WTC11 (cell line): ENCODE measurements at regions not wholly inside any gene's neighbourhood (a gene's known extent, or its start where the extent isn't known, plus 50 kb on each side); places are given as distances from the start of the nearest gene placed in this dataset.

Source experiments
- ATAC-seq: fragments of 200-7000 bp; cut with Tn5 transposase; 2 replicates; pipeline ENCODE4 v1.10.0; 2021; ENCODE audit warnings: mild to moderate bottlenecking, moderate library complexity
- CTCF ChIA-PET: fragments of 300-600 bp; sonication (Branson Sonifier 250); formaldehyde crosslinking; loops from one replicate; lab custom pipeline; 2021; ENCODE audit warnings: antibody characterized with exemption; lab: Charles Lee
- POLR2A ChIA-PET: fragments of 350-600 bp; sonication (Branson Sonifier 250); formaldehyde crosslinking; loops from one replicate; lab custom pipeline; 2021; ENCODE audit warnings: antibody characterized with exemption; lab: Charles Lee
- DNase-seq: peaks from one replicate; pipeline ENCODE4 v3.0.0; 2021; ENCODE audit warnings: low spot score
- H3K27ac Mint-ChIP-seq: 2 replicates; pipeline ENCODE4 v1.8.0; 2021; ENCODE audit warnings: mixed read lengths
- H3K27me3 Mint-ChIP-seq: 2 replicates; pipeline ENCODE4 v1.8.0; 2021; ENCODE audit warnings: low read depth, mild to moderate bottlenecking, moderate library complexity, mixed read lengths
- H3K36me3 Mint-ChIP-seq: 2 replicates; pipeline ENCODE4 v1.8.0; 2021; ENCODE audit warnings: mixed read lengths
- H3K4me1 Mint-ChIP-seq: 2 replicates; pipeline ENCODE4 v1.8.0; 2022; ENCODE audit warnings: mixed read lengths
- H3K4me3 Mint-ChIP-seq: 2 replicates; pipeline ENCODE4 v1.8.0; 2021; ENCODE audit warnings: mild to moderate bottlenecking, moderate library complexity, mixed read lengths
- H3K9me3 Mint-ChIP-seq: 2 replicates; pipeline ENCODE4 v1.8.0; 2021; ENCODE audit warnings: mixed read lengths
- CBFB ChIP-seq: sonication (generic); formaldehyde crosslinking; IDR thresholded peaks from 2 replicates; pipeline ENCODE4 v1.8.1; 2022; ENCODE audit warnings: mild to moderate bottlenecking, low read depth, missing genetic modification reagents
- CTCF ChIP-seq: fragments of 200-600 bp; IDR thresholded peaks from 2 replicates; pipeline ENCODE4 v1.8.0; 2022; ENCODE audit warnings: antibody characterized with exemption
- E2F4 ChIP-seq: sonication (generic); formaldehyde crosslinking; IDR thresholded peaks from 2 replicates; pipeline ENCODE4 v1.8.1; 2022; ENCODE audit warnings: low read depth, mild to moderate bottlenecking, moderate library complexity, missing genetic modification reagents, borderline replicate concordance
- ELF4 ChIP-seq: sonication (generic); formaldehyde crosslinking; IDR thresholded peaks from 2 replicates; pipeline ENCODE4 v1.8.1; 2022; ENCODE audit warnings: low read depth, mild to moderate bottlenecking, moderate library complexity, missing genetic modification reagents
- FOXP4 ChIP-seq: sonication (generic); formaldehyde crosslinking; IDR thresholded peaks from 2 replicates; pipeline ENCODE4 v1.8.0; 2022; ENCODE audit warnings: mild to moderate bottlenecking, missing genetic modification reagents
- MXD4 ChIP-seq: fragments of 250-450 bp; sonication (Bioruptor Pico); IDR thresholded peaks from 2 replicates; pipeline ENCODE4 v1.8.0; 2021; ENCODE audit warnings: mild to moderate bottlenecking, moderate library complexity, borderline replicate concordance
- SP1 ChIP-seq: sonication (generic); formaldehyde crosslinking; conservative IDR thresholded peaks from 2 replicates; pipeline ENCODE4 v1.8.1; 2022; ENCODE audit warnings: missing genetic modification reagents
- TEAD1 ChIP-seq: sonication (generic); formaldehyde crosslinking; IDR thresholded peaks from 2 replicates; pipeline ENCODE4 v1.8.0; 2022; ENCODE audit warnings: mild to moderate bottlenecking, missing genetic modification reagents
- TEAD4 ChIP-seq: sonication (generic); formaldehyde crosslinking; IDR thresholded peaks from 2 replicates; pipeline ENCODE4 v1.8.0; 2022; ENCODE audit warnings: mild to moderate bottlenecking, missing genetic modification reagents
- TP53 ChIP-seq: sonication (generic); formaldehyde crosslinking; IDR thresholded peaks from 2 replicates; pipeline ENCODE4 v1.8.1; 2023; ENCODE audit warnings: mild to moderate bottlenecking, missing genetic modification reagents
- USF1 ChIP-seq: sonication (generic); formaldehyde crosslinking; IDR thresholded peaks from 2 replicates; pipeline ENCODE4 v1.8.0; 2022; ENCODE audit warnings: mild to moderate bottlenecking, missing genetic modification reagents
- USF2 ChIP-seq: sonication (generic); formaldehyde crosslinking; IDR thresholded peaks from 2 replicates; pipeline ENCODE4 v1.8.1; 2023; ENCODE audit warnings: mild to moderate bottlenecking, missing genetic modification reagents, moderate library complexity
- ZBTB21 ChIP-seq: sonication (generic); formaldehyde crosslinking; IDR thresholded peaks from 2 replicates; pipeline ENCODE4 v1.8.1; 2023; ENCODE audit warnings: mild to moderate bottlenecking, missing genetic modification reagents, borderline replicate concordance
- ZMAT4 ChIP-seq: fragments of 250-450 bp; sonication (Bioruptor Pico); IDR thresholded peaks from 2 replicates; pipeline ENCODE4 v1.9.0; 2021; ENCODE audit warnings: mild to moderate bottlenecking
- ZNF396 ChIP-seq: fragments of 250-450 bp; sonication (Bioruptor Pico); IDR thresholded peaks from 2 replicates; pipeline ENCODE4 v1.8.0; 2021; ENCODE audit warnings: mild to moderate bottlenecking, moderate library complexity, borderline replicate concordance
- ZNF512 ChIP-seq: sonication (generic); formaldehyde crosslinking; IDR thresholded peaks from 2 replicates; pipeline ENCODE4 v1.8.1; 2022; ENCODE audit warnings: missing genetic modification reagents, borderline replicate concordance
- ZNF532 ChIP-seq: fragments of 250-450 bp; sonication (Bioruptor Pico); IDR thresholded peaks from 2 replicates; pipeline ENCODE4 v1.9.0; 2021; ENCODE audit warnings: mild to moderate bottlenecking, borderline replicate concordance

- TF ChIP-seq ZMAT4 = no peak
- TF ChIP-seq TP53 (CRISPR knock-in tag) = no peak
- no peak for TF ChIP-seq CTCF
- no peak for TF ChIP-seq ELF4 (CRISPR knock-in tag)
These were observed 208.1 kb downstream of the ABCC12 start (continued) for GRCh38 chr16:47947723-47948122.

- peaks cover 10% of the 10 kb centered on the region for H3K9me3 Mint-ChIP-seq
- TF ChIP-seq SP1 (no peak), USF1 (CRISPR knock-in tag) (no peak), TEAD1 (CRISPR knock-in tag) (no peak), FOXP4 (CRISPR knock-in tag) (no peak), CBFB (CRISPR knock-in tag) (no peak), ZBTB21 (CRISPR knock-in tag) (no peak), E2F4 (no peak), ZNF512 (CRISPR knock-in tag) (no peak)
- TF ChIP-seq, all 79 proteins: peak for 0
- H3K4me3 Mint-ChIP-seq = no peak overlapping the region
- no peak overlapping the region for H3K27ac Mint-ChIP-seq
- DNase-seq (no peak), ATAC-seq (no peak)
- no peaks in the 10 kb centered on the region for H3K27me3 Mint-ChIP-seq
- ChIA-PET CTCF (no interaction called here), POLR2A (no interaction called here)
- peaks cover 5% of the 10 kb centered on the region; the same call in 1 of the 2 replicates for H3K4me1 Mint-ChIP-seq
- H3K36me3 Mint-ChIP-seq = peaks cover 7% of the 10 kb centered on the region; the same call in 1 of the 2 replicates
These were observed 209.7 kb downstream of the ABCC12 start for GRCh38 chr16:47946092-47946491.

GRCh38 chr16:47944589-47944988 lies 211.2 kb downstream of the ABCC12 start:
- ATAC-seq (no peak), DNase-seq (no peak)
- POLR2A ChIA-PET = interaction anchor here (0.6 kb wide), 1 partner anchor 1000 kb away, joined by 4 read pairs; no protein-coding TSS in a partner anchor
- Mint-ChIP-seq H3K27ac (no peak overlapping the region), H3K9me3 (peaks cover 3% of the 10 kb centered on the region), H3K36me3 (no peaks in the 10 kb centered on the region), H3K27me3 (no peaks in the 10 kb centered on the region), H3K4me1 (peaks cover 5% of the 10 kb centered on the region; the same call in 1 of the 2 replicates), H3K4me3 (no peak overlapping the region)
- CTCF ChIA-PET = no interaction called here
- TF ChIP-seq MXD4 (CRISPR knock-in tag) (no peak), ZNF396 (CRISPR knock-in tag) (no peak), USF2 (no peak), ZNF532 (CRISPR knock-in tag) (no peak), USF1 (CRISPR knock-in tag) (no peak), ZNF512 (CRISPR knock-in tag) (no peak), TEAD4 (CRISPR knock-in tag) (no peak)
